Activated T-cell treated with anti-CD3 and anti-CD28 coated beads for 4 hours (primary cell): ENCODE measurements at regions not wholly inside any gene's neighbourhood (a gene's known extent, or its start where the extent isn't known, plus 50 kb on each side); places are given as distances from the start of the nearest gene placed in this dataset.
"Not testable (repeated sequence)": the region's sequence is repeated elsewhere in the genome, so short reads cannot be mapped to it uniquely, and the experiment has no call there.

Experiments used
- DNase-seq: peaks from one replicate; pipeline ENCODE4 v3.0.0-alpha.2; 2020

- DNase-seq = no peak
Measured at GRCh38 chr20:53813636-53814035, 220.0 kb upstream of the ZNF217 start.

DNA sequence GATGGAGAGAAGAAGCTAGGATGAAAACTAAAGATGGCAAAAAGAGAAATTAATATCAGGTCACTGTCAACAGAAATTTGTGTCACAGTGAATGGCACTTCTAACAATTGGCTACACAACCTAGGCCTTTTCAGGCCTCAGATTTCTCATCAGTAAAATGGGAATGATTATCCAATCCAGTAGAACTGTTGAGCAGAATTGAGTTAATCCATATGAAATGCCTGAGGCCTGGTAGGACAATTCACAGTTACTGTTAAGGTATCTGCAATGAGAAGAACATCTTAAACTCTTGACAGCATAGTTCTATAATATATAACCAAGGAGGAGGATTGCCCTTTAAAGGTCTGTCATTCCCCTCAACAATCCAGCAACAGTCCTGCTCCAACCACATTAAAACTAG, 217.9 kb upstream of the ZNF217 start:
- no peak for DNase-seq

GRCh38 chr20:53810661-53811355, 217.2 kb upstream of the ZNF217 start:
- DNase-seq = no peak

DNA sequence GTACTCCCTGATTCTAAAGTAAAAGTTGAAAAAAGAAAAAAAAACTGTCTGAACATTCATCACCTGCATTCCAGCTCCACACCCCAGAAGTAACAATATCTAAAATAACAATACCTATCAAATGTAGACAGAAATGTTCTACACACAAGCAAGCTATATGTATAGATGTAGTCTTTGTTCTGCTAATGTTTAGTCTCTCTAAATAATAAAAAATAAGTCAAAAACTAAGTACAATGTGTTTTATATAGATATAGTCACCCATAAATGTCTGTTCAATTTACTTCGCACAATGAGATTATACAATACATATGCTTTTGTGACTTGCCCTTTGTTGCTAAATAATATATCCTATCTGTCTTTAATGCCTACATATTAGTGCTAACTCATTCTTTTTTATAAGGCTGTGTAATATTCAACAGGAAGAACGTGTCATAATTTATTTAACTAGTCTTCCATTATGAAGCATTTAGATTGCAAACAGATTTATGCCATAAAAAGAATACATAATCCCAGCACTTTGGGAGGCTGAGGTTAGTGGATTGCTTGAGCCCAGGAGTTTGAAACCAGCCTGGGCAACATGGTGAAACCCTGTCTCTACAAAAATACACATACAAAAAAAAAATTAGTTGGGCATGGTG, 216.2 kb upstream of the ZNF217 start:
- no peak for DNase-seq

GRCh38 chr20:53809217-53809616, 215.6 kb upstream of the ZNF217 start:
- DNase-seq = no peak

DNA sequence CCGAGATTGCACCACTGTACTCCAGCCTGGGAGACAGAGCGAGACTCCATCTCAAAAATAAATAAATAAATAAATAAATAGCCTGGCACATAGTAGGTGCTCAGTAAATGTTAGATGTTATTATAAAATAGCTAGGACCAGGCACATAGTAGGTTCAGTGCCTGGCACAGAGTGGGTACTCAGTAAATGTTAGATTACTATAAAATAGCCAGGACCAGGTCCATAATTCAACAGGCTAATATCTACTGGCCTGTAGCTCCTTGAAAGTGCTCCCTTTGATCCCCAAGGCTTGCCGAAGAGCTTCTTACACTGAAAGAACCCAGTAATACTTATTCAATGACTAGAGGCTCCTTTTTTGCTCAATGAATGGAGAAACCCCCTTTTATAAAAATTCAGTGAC, 215.1 kb upstream of the ZNF217 start:
- DNase-seq = no peak

- DNase-seq = not testable (repeated sequence)
Measured at GRCh38 chr20:53808302-53808701, 214.7 kb upstream of the ZNF217 start.

GRCh38 chr20:53806683-53807401, 213.2 kb upstream of the ZNF217 start:
- no peak for DNase-seq

DNA sequence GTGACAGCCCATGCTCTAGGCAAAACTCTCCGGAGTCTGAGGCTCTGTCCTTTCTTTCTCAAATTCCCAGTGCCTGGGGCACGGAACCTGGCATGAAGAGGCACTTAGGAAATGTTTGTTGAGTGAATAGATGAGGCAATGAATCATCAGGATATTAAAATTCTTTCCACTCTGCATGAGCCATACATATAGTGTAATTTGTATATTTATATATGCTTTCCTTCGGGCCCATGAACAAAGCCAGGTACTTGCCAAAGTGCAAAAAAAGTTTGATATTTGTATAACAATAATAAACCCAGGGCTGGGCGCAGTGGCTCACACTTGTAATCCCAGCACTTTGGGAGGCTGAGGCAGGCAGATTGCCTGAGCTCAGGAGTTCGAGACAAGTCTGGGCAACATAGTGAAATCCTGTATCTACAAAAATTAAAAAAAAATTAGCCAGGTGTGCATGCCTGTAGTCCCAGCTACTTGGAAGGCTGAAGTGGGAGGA, 212.3 kb upstream of the ZNF217 start:
- no peak for DNase-seq

- no peak for DNase-seq
Measured at GRCh38 chr20:53804920-53805894, 211.6 kb upstream of the ZNF217 start.

DNA sequence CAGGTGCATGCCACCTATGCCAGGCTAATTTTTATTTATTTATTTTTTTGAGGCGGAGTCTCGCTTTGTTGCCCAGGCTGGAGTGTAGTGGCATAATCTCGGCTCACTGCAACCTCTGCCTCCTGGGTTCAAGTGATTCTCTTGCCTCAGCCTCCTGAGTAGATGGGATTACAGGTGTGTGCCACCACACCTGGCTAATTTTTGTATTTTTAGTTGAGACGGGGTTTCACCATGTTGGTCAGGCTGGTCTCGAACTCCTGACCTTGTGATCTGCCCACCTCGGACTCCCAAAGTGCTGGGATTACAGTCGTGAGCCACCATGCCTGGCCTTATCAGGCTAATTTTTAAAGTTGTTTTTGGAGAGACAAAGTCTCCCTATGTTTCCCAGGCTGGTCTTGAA, 210.7 kb upstream of the ZNF217 start:
- DNase-seq = not testable (repeated sequence)

DNA sequence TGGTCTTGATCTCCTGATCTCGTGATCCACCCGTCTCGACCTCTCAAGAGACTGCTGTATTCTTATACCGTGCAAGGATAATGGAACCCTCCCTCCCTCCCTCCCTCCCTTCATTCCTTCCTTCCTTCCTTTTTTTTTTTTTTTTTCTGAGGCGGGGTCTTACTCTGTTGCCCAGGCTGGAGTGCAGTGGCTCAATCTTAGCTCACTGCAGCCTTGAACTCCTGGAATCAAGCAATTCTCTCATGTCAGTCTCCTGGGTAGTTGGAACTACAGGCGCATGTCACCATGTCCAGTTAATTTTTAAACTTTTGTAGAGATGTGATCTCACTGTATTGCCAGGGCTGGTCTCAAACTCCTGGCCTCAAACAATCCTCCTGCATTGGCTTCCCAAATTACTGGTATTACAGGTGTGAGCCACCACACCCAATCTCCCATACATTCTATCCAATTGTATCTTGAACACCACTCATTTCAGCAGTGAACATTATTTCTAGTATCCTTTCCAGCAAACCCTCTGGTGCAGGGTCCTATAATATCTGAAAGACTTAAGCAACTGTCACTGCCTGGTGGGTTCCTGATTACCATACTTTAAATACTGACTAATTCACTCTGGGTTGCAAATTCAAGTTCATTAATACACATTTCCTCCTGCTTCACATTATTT, 210.0 kb upstream of the ZNF217 start:
- no peak for DNase-seq

DNA sequence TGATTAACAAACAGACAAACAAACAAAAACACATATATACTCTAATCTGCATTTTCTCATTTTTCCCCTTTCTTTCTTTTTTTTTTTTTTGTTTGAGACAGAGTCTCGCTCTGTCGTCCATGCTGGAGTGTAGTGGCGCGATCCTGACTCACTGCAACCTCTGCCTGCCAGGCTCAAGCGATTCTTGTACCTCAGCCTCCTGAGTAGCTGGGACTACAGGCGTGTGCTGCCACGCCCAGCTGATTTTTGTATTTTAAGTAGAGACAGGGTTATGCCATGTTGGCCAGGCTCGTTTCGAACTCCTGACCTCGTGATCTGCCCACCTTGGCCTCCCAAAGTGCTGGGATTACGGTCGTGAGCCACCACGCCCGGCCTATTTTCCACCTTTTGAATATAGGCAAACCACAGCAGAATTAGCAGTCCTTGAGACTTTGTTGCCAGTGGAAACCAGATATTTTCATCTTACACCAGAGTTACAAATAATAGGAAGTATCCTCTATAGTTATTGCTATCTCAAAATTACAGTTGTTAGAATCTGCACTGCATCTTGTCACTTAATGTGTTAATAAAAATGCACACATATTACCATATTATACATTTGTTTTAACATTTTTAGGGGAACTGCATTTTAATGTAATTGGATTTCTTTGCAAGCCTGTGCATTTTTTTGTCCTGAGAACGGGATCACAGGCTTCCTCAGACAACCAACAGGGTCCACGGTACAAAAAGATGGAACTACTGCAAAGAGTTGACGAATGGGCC, 208.2 kb upstream of the ZNF217 start:
- no peak for DNase-seq

DNA sequence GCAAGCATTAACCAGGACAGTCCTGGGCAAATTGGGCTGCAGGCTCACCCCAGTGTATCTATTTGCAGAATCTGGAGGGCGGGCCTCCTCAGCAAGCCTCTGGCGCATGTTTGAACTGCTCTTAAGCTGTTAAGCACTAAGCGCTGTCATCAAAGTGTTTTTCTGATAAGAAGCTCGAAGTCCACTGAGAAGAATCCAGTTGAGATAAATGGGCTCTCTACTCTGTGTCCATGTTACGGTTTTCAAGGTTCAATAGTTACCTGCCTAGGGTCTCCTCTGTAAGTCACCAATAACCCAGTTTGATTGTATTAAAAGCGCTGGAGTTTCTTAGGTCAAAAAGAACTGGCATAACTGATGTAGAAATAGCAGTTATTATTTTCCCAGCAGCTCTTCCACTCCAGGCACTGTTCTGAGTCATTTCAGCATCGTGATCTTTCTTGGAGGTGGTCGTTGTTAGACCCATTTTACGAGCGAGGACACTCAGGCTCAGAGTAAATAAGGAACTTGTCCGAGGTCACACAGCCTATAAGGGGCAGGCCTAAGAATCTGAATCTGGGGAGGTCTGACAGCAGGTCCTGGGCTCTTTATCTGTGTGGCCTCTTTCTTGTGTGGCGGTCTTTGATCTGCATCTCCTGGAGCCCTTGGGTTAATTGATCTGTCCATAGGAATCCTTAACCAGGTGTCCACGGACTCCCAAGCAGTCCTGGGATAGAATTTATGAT, 207.4 kb upstream of the ZNF217 start:
- DNase-seq = no peak

DNA sequence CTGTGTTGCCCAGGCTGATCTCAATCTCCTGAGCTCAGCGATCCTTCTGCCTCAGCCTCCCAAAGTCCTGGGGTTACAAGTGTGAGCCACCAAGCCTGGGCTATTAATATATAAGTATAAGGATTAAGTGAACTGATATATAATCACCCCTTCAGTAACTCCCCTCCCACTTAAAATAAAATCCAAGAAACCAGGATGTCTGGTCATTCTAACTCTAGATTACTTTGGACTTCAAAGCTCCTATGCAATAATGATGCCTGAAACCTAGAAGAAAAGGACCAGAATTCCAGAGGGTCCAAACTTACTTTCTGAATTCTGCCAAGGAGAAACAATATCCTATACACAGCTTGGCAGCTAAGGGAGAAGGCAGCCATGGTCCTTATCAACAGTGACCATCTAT, 206.8 kb upstream of the ZNF217 start:
- no peak for DNase-seq

DNA sequence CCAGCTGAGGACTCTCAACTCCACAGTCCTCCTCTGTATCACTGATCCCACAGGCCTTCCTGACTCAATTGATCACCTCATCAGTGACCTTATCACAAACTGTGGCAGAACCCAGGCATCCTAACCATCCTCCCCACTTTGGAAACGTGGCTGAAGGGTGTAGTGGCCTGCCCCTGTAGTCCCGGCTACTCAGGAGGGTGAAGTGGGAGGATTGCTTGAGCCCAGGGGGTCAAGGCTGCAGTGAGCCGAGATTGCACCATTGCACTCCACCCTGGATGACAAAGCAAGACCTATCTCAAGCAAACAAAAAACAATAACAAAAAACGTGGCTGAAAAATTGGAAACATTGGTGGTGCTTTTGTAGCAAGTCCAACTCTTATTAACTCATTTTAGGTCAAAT, 203.4 kb upstream of the ZNF217 start:
- DNase-seq = no peak

DNA sequence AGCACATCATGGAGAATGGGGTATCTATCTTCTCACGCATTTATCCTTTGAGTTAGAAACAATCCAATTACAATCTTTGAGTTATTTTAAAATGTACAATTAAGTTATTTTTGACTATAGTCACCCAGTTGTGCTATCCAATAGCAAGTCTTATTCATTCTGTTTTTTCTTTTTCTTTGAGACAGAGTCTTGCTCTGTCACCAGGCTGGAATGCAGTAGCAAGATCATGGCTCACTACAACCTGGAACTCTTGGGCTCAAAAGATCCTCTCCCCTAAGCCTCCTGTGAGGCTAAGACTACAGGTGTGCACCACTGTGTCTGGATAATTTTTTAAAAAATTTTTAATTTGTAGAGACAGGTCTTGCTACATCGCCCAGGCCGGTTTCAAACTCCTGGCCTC, 201.5 kb upstream of the ZNF217 start:
- DNase-seq = no peak

DNA sequence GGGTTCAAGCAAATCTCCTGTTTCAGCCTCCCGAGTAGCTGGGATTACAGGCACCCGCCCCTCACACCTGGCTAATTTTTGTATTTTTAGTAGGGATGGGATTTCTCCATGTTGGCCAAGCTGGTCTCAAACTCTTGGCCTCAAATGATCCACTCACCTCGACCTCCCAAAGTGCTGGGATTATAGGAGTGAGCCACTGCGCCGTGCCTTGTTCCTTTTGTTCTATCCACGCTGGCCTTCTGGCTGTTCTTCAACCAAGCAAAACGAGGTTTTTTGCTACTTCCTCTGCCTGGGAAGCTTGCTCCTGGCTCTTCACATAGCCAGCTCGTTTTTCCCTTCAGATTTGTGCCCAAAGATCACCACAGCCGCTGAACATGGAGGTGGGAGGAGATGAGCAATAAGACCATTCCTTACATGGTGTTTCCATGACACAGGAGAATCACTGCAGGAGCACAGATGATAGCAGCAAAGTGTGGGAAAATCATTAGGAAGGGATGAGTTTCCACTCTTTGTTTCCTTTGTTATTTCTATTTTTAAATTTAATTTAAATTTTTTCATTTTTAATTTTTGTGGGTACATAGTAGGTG, 201.0 kb upstream of the ZNF217 start:
- no peak for DNase-seq

DNA sequence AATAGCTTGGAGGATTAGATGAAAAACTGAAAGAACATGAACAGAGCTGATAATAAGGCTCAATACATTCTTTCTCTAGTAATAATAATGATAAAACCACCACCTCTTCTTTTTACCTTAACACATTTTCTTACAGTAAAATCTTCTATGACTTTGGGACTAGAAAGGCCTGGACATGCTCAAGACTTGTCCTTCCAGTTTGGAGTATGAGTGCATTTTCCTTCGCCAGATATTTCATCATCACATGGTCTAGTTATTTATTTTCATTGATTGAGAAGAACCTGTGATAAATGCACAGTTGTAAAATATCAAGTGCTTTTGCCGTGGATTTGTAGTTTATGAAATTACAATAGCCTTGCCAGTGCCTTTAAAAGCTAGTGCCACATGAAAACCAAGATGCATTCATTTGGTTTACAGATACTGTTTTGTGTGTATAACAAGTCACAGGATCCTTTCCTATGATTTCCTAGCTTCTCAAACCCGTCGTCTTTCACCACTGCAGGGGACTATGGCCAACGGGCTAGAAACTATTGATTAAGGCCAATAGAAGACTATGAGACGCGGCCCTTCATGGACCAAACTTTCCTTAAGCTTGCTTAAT, 200.2 kb upstream of the ZNF217 start:
- no peak for DNase-seq

- DNase-seq = no peak
Measured at GRCh38 chr20:53792946-53793536, 199.4 kb upstream of the ZNF217 start.
